ENCODE measurements at regions not wholly inside any gene's neighbourhood (a gene's known extent, or its start where the extent isn't known, plus 50 kb on each side); places are given as distances from the start of the nearest gene placed in this dataset.

DNA sequence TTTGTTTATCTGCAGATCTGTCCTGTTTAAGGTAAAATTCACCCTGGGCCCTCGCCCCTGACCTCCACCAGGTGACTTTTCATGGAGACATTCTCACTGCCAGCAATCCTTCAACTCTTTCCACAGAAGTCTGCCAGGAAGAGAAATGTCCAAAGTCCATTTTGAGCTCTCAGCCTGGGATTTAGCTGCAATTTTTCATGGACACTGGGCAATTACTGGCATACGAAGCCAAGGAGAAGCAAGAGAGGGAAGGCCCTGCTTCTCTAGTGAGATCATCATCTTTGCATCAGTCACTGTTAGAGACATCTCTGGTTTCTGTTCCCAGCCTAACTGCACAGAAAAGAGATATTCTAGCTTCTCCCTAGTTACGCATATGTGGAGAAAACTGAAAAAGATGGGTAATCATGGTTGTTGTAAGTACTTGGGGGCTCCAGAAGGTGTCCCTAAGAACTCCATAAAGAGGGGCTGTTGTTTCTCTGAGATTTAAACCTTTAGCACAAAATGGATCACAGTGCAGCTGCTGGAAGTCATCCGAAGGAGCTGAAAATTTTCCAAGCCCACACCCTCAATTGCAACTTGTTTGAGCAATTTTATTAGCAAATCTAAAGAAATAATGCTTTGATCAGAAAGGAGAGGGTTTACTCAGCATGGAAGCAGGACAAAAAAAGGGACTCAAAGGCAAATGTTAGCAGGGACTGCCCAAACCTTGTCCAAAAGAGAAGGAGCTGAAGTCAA is 168.9 kb downstream of the SNX10 start (continued):
- TF ChIP-seq, protein P1, sequence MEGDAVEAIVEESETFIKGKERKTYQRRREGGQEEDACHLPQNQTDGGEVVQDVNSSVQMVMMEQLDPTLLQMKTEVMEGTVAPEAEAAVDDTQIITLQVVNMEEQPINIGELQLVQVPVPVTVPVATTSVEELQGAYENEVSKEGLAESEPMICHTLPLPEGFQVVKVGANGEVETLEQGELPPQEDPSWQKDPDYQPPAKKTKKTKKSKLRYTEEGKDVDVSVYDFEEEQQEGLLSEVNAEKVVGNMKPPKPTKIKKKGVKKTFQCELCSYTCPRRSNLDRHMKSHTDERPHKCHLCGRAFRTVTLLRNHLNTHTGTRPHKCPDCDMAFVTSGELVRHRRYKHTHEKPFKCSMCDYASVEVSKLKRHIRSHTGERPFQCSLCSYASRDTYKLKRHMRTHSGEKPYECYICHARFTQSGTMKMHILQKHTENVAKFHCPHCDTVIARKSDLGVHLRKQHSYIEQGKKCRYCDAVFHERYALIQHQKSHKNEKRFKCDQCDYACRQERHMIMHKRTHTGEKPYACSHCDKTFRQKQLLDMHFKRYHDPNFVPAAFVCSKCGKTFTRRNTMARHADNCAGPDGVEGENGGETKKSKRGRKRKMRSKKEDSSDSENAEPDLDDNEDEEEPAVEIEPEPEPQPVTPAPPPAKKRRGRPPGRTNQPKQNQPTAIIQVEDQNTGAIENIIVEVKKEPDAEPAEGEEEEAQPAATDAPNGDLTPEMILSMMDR (IDR thresholded peaks at IDR 0.05; ENCODE audit: poor library complexity, severe bottlenecking), result no peak
- TF ChIP-seq POLR2AphosphoS5 (IDR thresholded peaks at IDR 0.05) (no peak), RAD21 (conservative IDR thresholded peaks at IDR 0.05) (no peak)

DNA sequence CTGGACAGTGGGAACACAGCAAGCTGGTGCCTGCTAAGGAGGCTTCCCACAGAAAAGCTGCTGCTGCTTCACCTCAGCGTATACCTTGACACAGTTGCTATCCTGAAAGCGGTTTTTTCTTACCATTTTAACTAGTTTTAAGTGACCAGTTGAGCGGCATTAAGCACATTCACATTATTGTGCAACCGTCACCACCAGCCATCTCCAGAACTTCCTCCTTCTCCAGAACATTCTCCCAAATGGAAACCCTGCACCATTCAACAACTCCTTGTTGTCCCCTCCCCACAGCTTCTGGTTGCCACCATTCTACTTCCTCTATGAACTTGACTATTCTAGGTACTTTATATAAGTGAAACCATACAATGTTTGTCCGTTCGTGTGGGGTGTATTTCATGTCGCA is 169.9 kb downstream of the SNX10 start:
- no peaks in the 10 kb centered on the region for H3K36me3 ChIP-seq (ENCODE audit: insufficient read depth, low read length)
- H3K27me3 ChIP-seq (ENCODE audit: insufficient read depth, low read depth, low read length), result no peaks in the 10 kb centered on the region
- no peak overlapping the region for H2AFZ ChIP-seq (ENCODE audit: low read depth, low read length)
- no peak overlapping the region for H3K27ac ChIP-seq (ENCODE audit: low read length)
- no peak overlapping the region for H3K9ac ChIP-seq (ENCODE audit: low read length)
- H4K20me1 ChIP-seq (ENCODE audit: insufficient read depth), result no peaks in the 10 kb centered on the region
- H3K4me2 ChIP-seq (ENCODE audit: low read length), result no peak overlapping the region
- H3F3A ChIP-seq (ENCODE audit: insufficient read depth, low read length, poor library complexity, severe bottlenecking), result no peaks in the 10 kb centered on the region
- H3K4me3 ChIP-seq (ENCODE audit: low read length), result no peak overlapping the region
- H3K9me2 ChIP-seq (ENCODE audit: insufficient read depth, low read length), result no peaks in the 10 kb centered on the region
- H3K9me3 ChIP-seq (ENCODE audit: low read length), result no peaks in the 10 kb centered on the region
- no peaks in the 10 kb centered on the region for H3K79me2 ChIP-seq (replicated peaks; ENCODE audit: insufficient read depth, low read length)
- TF ChIP-seq EP300 (conservative IDR thresholded peaks at IDR 0.05; ENCODE audit: poor library complexity, severe bottlenecking) (no peak), MXI1 (conservative IDR thresholded peaks at IDR 0.05; ENCODE audit: poor library complexity, severe bottlenecking) (no peak), RAD21 (conservative IDR thresholded peaks at IDR 0.05) (no peak)
- TF ChIP-seq, protein P2, sequence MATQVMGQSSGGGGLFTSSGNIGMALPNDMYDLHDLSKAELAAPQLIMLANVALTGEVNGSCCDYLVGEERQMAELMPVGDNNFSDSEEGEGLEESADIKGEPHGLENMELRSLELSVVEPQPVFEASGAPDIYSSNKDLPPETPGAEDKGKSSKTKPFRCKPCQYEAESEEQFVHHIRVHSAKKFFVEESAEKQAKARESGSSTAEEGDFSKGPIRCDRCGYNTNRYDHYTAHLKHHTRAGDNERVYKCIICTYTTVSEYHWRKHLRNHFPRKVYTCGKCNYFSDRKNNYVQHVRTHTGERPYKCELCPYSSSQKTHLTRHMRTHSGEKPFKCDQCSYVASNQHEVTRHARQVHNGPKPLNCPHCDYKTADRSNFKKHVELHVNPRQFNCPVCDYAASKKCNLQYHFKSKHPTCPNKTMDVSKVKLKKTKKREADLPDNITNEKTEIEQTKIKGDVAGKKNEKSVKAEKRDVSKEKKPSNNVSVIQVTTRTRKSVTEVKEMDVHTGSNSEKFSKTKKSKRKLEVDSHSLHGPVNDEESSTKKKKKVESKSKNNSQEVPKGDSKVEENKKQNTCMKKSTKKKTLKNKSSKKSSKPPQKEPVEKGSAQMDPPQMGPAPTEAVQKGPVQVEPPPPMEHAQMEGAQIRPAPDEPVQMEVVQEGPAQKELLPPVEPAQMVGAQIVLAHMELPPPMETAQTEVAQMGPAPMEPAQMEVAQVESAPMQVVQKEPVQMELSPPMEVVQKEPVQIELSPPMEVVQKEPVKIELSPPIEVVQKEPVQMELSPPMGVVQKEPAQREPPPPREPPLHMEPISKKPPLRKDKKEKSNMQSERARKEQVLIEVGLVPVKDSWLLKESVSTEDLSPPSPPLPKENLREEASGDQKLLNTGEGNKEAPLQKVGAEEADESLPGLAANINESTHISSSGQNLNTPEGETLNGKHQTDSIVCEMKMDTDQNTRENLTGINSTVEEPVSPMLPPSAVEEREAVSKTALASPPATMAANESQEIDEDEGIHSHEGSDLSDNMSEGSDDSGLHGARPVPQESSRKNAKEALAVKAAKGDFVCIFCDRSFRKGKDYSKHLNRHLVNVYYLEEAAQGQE (IDR thresholded peaks at IDR 0.05; ENCODE audit: borderline replicate concordance), result no peak

DNA sequence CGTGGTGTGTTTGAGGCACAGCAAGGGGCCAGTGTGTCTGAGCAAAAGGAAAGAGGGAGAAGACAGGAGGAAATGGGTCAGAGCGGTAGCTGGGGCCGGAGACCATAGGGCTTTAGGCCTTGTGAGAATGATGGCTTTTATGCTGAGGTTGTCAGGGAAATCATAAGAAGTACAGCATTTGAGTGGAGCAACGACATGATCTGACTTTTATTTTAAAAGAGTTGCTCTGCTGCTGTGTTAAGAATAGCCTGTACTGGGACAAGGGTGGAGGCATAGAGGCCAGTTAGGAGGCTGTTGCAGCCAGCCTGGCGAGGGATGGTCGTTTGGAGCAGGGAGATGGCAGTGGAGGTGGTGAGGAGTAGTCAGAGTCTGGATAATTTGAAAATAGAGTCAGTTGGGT is 174.3 kb downstream of the SNX10 start:
- Histone ChIP-seq H3F3A (ENCODE audit: insufficient read depth, low read length, poor library complexity, severe bottlenecking) (no peaks in the 10 kb centered on the region), H3K27me3 (ENCODE audit: insufficient read depth, low read depth, low read length) (no peaks in the 10 kb centered on the region), H3K4me2 (ENCODE audit: low read length) (no peak overlapping the region), H3K4me3 (ENCODE audit: low read length) (no peak overlapping the region), H3K9me2 (ENCODE audit: insufficient read depth, low read length) (no peaks in the 10 kb centered on the region), H2AFZ (ENCODE audit: low read depth, low read length) (no peak overlapping the region), H3K9ac (ENCODE audit: low read length) (no peak overlapping the region), H3K36me3 (ENCODE audit: insufficient read depth, low read length) (no peaks in the 10 kb centered on the region), H4K20me1 (ENCODE audit: insufficient read depth) (no peaks in the 10 kb centered on the region), H3K27ac (ENCODE audit: low read length) (no peak overlapping the region), H3K9me3 (ENCODE audit: low read length) (no peaks in the 10 kb centered on the region), H3K79me2 (replicated peaks; ENCODE audit: insufficient read depth, low read length) (no peaks in the 10 kb centered on the region)
- TF ChIP-seq RAD21 (conservative IDR thresholded peaks at IDR 0.05) (no peak), TAF1 (IDR thresholded peaks at IDR 0.05; ENCODE audit: low read depth) (no peak), EP300 (conservative IDR thresholded peaks at IDR 0.05; ENCODE audit: poor library complexity, severe bottlenecking) (no peak), POLR2AphosphoS5 (IDR thresholded peaks at IDR 0.05) (no peak), EZH2 (IDR thresholded peaks at IDR 0.05; ENCODE audit: borderline replicate concordance, insufficient read depth, low read length, poor library complexity, severe bottlenecking) (no peak), MXI1 (conservative IDR thresholded peaks at IDR 0.05; ENCODE audit: poor library complexity, severe bottlenecking) (no peak)

All from neural cell (in vitro differentiated cells).